HL-60/S4 treated with retinoic acid at 250 ng/mL for 4 days and 3 days (cell line): ENCODE measurements at regions not wholly inside any gene's neighbourhood (a gene's known extent, or its start where the extent isn't known, plus 50 kb on each side); places are given as distances from the start of the nearest gene placed in this dataset.

ENCODE experiments used
- in situ Hi-C: fragments of 300-500 bp; cut with MboI; formaldehyde crosslinking; loops from 2 replicates; pipeline ENCODE4 v1.7.0; 2022; ENCODE audit warnings: low sequenced_read_pairs

- in situ Hi-C loops, result no loop called here
These were observed 146.5 kb downstream of the CCDC34 start for GRCh38 chr11:27216270-27217149.

GRCh38 chr11:27215471-27216269, 147.3 kb downstream of the CCDC34 start:
- in situ Hi-C loops, result no loop called here

GRCh38 chr11:27214713-27215112, 148.3 kb downstream of the CCDC34 start:
- in situ Hi-C loops, result no loop called here

- in situ Hi-C loops, result no loop called here
These were observed 149.8 kb downstream of the CCDC34 start for GRCh38 chr11:27213232-27213660.

GRCh38 chr11:27212248-27212780, 150.7 kb downstream of the CCDC34 start:
- in situ Hi-C loops, result no loop called here

- in situ Hi-C loops, result no loop called here
These were observed 151.5 kb downstream of the CCDC34 start for GRCh38 chr11:27211370-27212127.

GRCh38 chr11:27210531-27210930, 152.5 kb downstream of the CCDC34 start:
- in situ Hi-C loops, result no loop called here

GRCh38 chr11:27209562-27210005, 153.4 kb downstream of the CCDC34 start:
- in situ Hi-C loops, result no loop called here

- in situ Hi-C loops, result no loop called here
These were observed 154.2 kb downstream of the CCDC34 start for GRCh38 chr11:27208846-27209245.

GRCh38 chr11:27207025-27207650, 155.9 kb downstream of the CCDC34 start:
- in situ Hi-C loops, result no loop called here

- in situ Hi-C loops, result no loop called here
These were observed 157.0 kb downstream of the CCDC34 start for GRCh38 chr11:27205779-27206570.

GRCh38 chr11:27205250-27205649, 157.8 kb downstream of the CCDC34 start:
- in situ Hi-C loops, result no loop called here

GRCh38 chr11:27204529-27204928, 158.5 kb downstream of the CCDC34 start:
- in situ Hi-C loops, result no loop called here

GRCh38 chr11:27203077-27203647, 159.9 kb downstream of the CCDC34 start:
- in situ Hi-C loops, result no loop called here

GRCh38 chr11:27201454-27202302, 161.1 kb downstream of the BBOX1 start:
- in situ Hi-C loops, result no loop called here

GRCh38 chr11:27200779-27201453, 160.3 kb downstream of the BBOX1 start:
- in situ Hi-C loops, result no loop called here

GRCh38 chr11:27196203-27196897, 155.7 kb downstream of the BBOX1 start:
- in situ Hi-C loops, result loop anchor here (25.0 kb wide), 1 partner anchor 291 kb away; no protein-coding TSS in a partner anchor
